AG09319 (cell line): ENCODE measurements at regions not wholly inside any gene's neighbourhood (a gene's known extent, or its start where the extent isn't known, plus 50 kb on each side); places are given as distances from the start of the nearest gene placed in this dataset.

Experiments used
- DNase-seq: peaks from one replicate; pipeline ENCODE4 v3.0.0-alpha.2; 2010; ENCODE audit warnings: low read depth; ENCODE audit errors: extremely low read depth
- CTCF ChIP-seq: IDR thresholded peaks from 2 replicates; pipeline ENCODE4 v1.5.1; 2011; ENCODE audit warnings: low read depth, mild to moderate bottlenecking, inconsistent platforms, low read length, moderate library complexity

- TF ChIP-seq CTCF = no peak
- no peak for DNase-seq
Observed at GRCh38 chr4:156495091-156495490, 476.5 kb downstream of the PDGFC start.

DNA sequence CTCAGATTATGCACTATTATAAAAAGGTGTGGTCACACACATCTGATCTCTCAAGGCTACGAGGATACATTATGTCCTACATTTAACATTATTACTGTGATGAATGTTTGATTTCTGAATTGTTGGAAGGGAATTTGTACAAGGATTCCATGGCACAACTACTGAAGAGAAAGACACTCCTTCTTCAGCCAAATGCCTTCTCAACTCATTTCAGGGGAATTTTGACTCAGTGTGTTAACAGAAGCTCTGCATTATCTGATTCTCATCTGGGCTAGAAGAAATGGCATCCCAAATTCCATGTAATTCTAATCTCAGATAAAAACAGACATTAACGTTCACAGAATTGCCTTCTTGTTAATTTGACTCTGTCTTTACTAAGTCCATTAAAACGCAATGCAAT, 477.7 kb downstream of the PDGFC start:
- DNase-seq = no peak
- no peak for TF ChIP-seq CTCF

- TF ChIP-seq CTCF = no peak
- DNase-seq = no peak
Observed at GRCh38 chr4:156487107-156487506, 484.5 kb downstream of the PDGFC start.

GRCh38 chr4:156481845-156482244, 489.8 kb downstream of the PDGFC start:
- no peak for DNase-seq
- TF ChIP-seq CTCF = no peak

DNA sequence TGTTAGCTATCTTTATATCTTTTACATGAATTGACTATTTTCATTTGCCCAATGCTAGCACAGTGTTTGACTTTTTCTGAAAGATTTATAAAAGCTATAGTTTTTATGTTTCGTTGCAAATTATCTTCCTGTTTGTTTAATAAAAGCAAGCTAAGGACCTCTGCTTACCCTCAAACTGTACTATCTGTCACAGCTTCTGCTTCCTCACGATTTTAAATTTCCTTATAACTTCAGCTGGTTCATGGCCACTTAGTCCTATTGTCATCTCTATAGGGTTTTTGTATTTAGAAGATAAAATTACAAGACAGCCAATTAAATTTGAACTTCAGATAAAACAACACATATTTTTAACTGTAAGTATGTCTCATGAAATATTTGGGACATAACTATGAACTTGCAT, 494.0 kb downstream of the PDGFC start:
- TF ChIP-seq CTCF = no peak

DNA sequence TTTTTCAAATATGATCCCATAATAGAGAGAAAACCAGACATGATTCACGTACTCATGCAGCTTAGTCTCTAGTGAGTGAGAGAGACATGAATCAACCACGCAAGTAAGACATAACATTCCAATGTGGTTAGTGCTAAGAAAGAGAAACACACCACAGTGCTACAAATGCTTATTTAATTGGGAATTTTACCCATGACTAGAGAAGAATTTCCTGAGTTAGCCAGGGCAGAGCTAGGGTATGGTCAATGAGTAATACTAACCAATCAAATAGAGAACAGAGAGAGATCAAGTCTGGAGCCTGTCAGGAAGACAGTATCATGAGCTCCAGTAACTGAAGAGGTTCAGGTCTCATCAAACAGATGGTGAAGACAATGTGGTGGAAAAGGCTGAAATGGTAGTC, 495.2 kb downstream of the PDGFC start:
- peak; percentile 75 for DNase-seq
- TF ChIP-seq CTCF = no peak

More for the DNA sequence above, 494.0 kb downstream of the PDGFC start:
- DNase-seq = no peak

DNA sequence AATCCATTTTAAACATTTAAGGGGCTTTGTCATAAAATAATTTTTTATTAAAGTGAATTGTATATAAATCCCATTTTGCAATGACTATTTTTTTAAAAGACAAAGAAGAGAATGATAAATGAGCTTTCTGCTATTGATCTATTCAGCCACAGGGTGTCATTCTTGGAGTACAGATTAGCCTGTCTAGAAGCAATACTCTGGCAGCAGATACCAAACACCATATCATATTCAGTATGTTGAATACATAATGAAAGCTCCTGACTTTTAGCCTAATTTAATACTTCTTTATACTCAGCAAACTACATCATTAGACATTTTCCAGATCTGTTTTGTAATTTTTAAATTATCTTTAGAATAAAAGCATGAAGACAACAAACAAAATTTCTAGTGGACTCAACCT, 496.3 kb downstream of the PDGFC start:
- DNase-seq = peak; percentile 27
- TF ChIP-seq CTCF = peak; percentile 63
